NB4 (cell line): ENCODE measurements at regions not wholly inside any gene's neighbourhood (a gene's known extent, or its start where the extent isn't known, plus 50 kb on each side); places are given as distances from the start of the nearest gene placed in this dataset.

Experiments
- CTCF ChIP-seq: IDR thresholded peaks from one replicate; pipeline ENCODE4 v1.5.1; 2012; ENCODE audit warnings: low read depth, low read length
- POLR2A ChIP-seq: IDR thresholded peaks from 2 replicates; pipeline ENCODE4 v1.6.1; 2011; ENCODE audit warnings: mild to moderate bottlenecking; ENCODE audit not compliant: insufficient read length; ENCODE audit errors: extremely low read depth

GRCh38 chr13:95479731-95480130, 72.8 kb upstream of the CLDN10 start:
- TF ChIP-seq CTCF (no peak), POLR2A (no peak)
